Right ventricle myocardium superior (tissue), 1 donor: ENCODE measurements at regions not wholly inside any gene's neighbourhood (a gene's known extent, or its start where the extent isn't known, plus 50 kb on each side); places are given as distances from the start of the nearest gene placed in this dataset.
"Not testable (repeated sequence)": the region's sequence is repeated elsewhere in the genome, so short reads cannot be mapped to it uniquely, and the experiment has no call there.

Experiments used
- ATAC-seq: fragments of 200-7000 bp; cut with Tn5 transposase; one replicate; pipeline ENCODE4 v1.9.1; 2020; ENCODE audit warnings: mild to moderate bottlenecking; ENCODE audit not compliant: poor library complexity
- DNase-seq: peaks from one replicate; pipeline ENCODE4 v3.0.0-alpha.2; 2020
- intact Hi-C: fragments of 100-400 bp; cut with DNase I; formaldehyde crosslinking; loops from one replicate; pipeline ENCODE4 v1.11.2; 2022
- donor health status: DM: no; HTN: yes; CAD: no; lungs with severe emphysema.

- intact Hi-C loops, result no loop called here
- no peak for ATAC-seq
These were observed 154.9 kb downstream of the OR2B2 start for GRCh38 chr6:27757307-27757706.

GRCh38 chr6:27755768-27756167 lies 156.4 kb downstream of the OR2B2 start:
- intact Hi-C loops, result no loop called here
- no peak for ATAC-seq

More at GRCh38 chr6:27757307-27757706, 154.9 kb downstream of the OR2B2 start:
- DNase-seq, result peak; percentile 54

GRCh38 chr6:27754408-27754782 lies 157.8 kb downstream of the OR2B2 start:
- DNase-seq (no peak), ATAC-seq (no peak)
- intact Hi-C loops, result loop anchor here (5.0 kb wide), 1 partner anchor 237 kb away; no protein-coding TSS in a partner anchor

More at GRCh38 chr6:27755768-27756167, 156.4 kb downstream of the OR2B2 start:
- no peak for DNase-seq

GRCh38 chr6:27753668-27754407 lies 158.4 kb downstream of the OR2B2 start:
- peak; percentile 63 for ATAC-seq
- peak; percentile 75 for DNase-seq
- intact Hi-C loops, result loop anchor here (5.0 kb wide), 1 partner anchor 237 kb away; no protein-coding TSS in a partner anchor

GRCh38 chr6:27752038-27752885 lies 159.9 kb downstream of the OR2B2 start:
- peak; percentile 95 for ATAC-seq
- DNase-seq, result peak; percentile 58
- intact Hi-C loops, result loop anchor here (5.0 kb wide), 1 partner anchor 235 kb away; no protein-coding TSS in a partner anchor

GRCh38 chr6:27748661-27749060 lies 163.5 kb downstream of the OR2B2 start:
- ATAC-seq (no peak), DNase-seq (no peak)
- intact Hi-C loops, result no loop called here

- DNase-seq (no peak), ATAC-seq (no peak)
These were observed 164.6 kb downstream of the OR2B2 start for GRCh38 chr6:27747637-27748036.

GRCh38 chr6:27746860-27747259 lies 165.3 kb downstream of the OR2B2 start:
- ATAC-seq, DNase-seq, intact Hi-C loops: not testable (repeated sequence)

More at GRCh38 chr6:27747637-27748036, 164.6 kb downstream of the OR2B2 start:
- intact Hi-C loops, result no loop called here

- no peak for DNase-seq
- intact Hi-C loops, result no loop called here
- ATAC-seq, result no peak
These were observed 168.4 kb downstream of the OR2B2 start for GRCh38 chr6:27743787-27744186.

- ATAC-seq (no peak), DNase-seq (no peak)
- intact Hi-C loops, result no loop called here
These were observed 169.2 kb downstream of the OR2B2 start for GRCh38 chr6:27742833-27743573.

GRCh38 chr6:27739902-27740301 lies 172.3 kb downstream of the OR2B2 start:
- ATAC-seq, intact Hi-C loops, DNase-seq: not testable (repeated sequence)

GRCh38 chr6:27736686-27737085 lies 175.5 kb downstream of the OR2B2 start:
- intact Hi-C loops, result no loop called here
- no peak for DNase-seq
- ATAC-seq, result no peak

GRCh38 chr6:27728442-27728841 lies 183.8 kb downstream of the OR2B2 start:
- ATAC-seq, result no peak
- intact Hi-C loops, result no loop called here
- no peak for DNase-seq

GRCh38 chr6:27726619-27727023 lies 185.6 kb downstream of the OR2B2 start:
- no peak for ATAC-seq
- DNase-seq, result no peak
- intact Hi-C loops, result no loop called here

GRCh38 chr6:27720607-27721580 lies 191.3 kb downstream of the OR2B2 start:
- ATAC-seq, result no peak
- intact Hi-C loops, result no loop called here
- no peak for DNase-seq

GRCh38 chr6:27719039-27719438 lies 193.2 kb downstream of the OR2B2 start:
- intact Hi-C loops, DNase-seq, ATAC-seq: not testable (repeated sequence)

- DNase-seq (no peak), ATAC-seq (no peak)
These were observed 205.8 kb downstream of the OR2B2 start for GRCh38 chr6:27706431-27706830.

GRCh38 chr6:27700337-27700736 lies 211.9 kb downstream of the OR2B2 start:
- ATAC-seq (no peak), DNase-seq (no peak)
- intact Hi-C loops, result no loop called here

More at GRCh38 chr6:27706431-27706830, 205.8 kb downstream of the OR2B2 start:
- intact Hi-C loops, result no loop called here
